ENCODE measurements at regions not wholly inside any gene's neighbourhood (a gene's known extent, or its start where the extent isn't known, plus 50 kb on each side); places are given as distances from the start of the nearest gene placed in this dataset.
"Not testable (repeated sequence)": the region's sequence is repeated elsewhere in the genome, so short reads cannot be mapped to it uniquely, and the experiment has no call there.

DNA sequence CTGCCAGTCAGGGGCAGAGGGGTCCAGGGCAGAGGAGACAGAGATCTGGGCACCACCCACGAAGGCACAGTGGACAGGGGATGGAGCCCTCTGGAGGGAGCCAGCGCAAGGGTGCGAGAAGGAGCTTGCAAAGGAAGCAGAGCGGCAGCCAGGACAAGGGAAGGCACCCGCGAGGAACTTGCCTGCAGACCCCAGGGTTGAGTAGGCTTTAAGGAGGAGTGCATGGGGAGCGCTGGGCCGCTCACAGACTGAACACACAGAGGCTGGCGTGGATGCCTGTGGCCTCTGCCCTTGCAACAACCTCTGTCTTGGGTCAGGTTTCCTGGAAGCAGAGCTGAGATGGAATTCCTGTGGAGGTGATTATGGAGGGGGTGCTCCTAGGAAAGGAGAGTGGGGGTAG lies 374.4 kb downstream of the CNTNAP3B start:
- TF ChIP-seq, protein P1, sequence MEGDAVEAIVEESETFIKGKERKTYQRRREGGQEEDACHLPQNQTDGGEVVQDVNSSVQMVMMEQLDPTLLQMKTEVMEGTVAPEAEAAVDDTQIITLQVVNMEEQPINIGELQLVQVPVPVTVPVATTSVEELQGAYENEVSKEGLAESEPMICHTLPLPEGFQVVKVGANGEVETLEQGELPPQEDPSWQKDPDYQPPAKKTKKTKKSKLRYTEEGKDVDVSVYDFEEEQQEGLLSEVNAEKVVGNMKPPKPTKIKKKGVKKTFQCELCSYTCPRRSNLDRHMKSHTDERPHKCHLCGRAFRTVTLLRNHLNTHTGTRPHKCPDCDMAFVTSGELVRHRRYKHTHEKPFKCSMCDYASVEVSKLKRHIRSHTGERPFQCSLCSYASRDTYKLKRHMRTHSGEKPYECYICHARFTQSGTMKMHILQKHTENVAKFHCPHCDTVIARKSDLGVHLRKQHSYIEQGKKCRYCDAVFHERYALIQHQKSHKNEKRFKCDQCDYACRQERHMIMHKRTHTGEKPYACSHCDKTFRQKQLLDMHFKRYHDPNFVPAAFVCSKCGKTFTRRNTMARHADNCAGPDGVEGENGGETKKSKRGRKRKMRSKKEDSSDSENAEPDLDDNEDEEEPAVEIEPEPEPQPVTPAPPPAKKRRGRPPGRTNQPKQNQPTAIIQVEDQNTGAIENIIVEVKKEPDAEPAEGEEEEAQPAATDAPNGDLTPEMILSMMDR (IDR thresholded peaks at IDR 0.05), result not testable (repeated sequence)
- not testable (repeated sequence) for TF ChIP-seq POLR2AphosphoS5, POLR2A, EP300 (IDR thresholded peaks at IDR 0.05)
